HFF-Myc (cell line): ENCODE measurements at regions not wholly inside any gene's neighbourhood (a gene's known extent, or its start where the extent isn't known, plus 50 kb on each side); places are given as distances from the start of the nearest gene placed in this dataset.

Experiments
- DNase-seq: peaks from one replicate; pipeline ENCODE4 v3.0.0-alpha.2; 2011; ENCODE audit warnings: low read depth; ENCODE audit errors: extremely low read depth
- H3K4me3 ChIP-seq: replicated peaks from 2 replicates; pipeline ENCODE4 v1.5.1; 2011; ENCODE audit warnings: low read depth, mild to moderate bottlenecking, control low read depth, low read length
- CTCF ChIP-seq: IDR thresholded peaks from 2 replicates; pipeline ENCODE4 v1.5.1; 2012; ENCODE audit warnings: mild to moderate bottlenecking, low read depth, low read length, control low read depth; ENCODE audit errors: missing control alignments

GRCh38 chr6:21769968-21770367 lies 176.4 kb downstream of the SOX4 start:
- TF ChIP-seq CTCF: no peak
- H3K4me3 ChIP-seq: no peak overlapping the region
- no peak for DNase-seq

- no peak for TF ChIP-seq CTCF
- H3K4me3 ChIP-seq: no peak overlapping the region
Measured at GRCh38 chr6:21771626-21772320, 178.2 kb downstream of the SOX4 start.

GRCh38 chr6:21772477-21772876 lies 178.9 kb downstream of the SOX4 start:
- no peak overlapping the region for H3K4me3 ChIP-seq
- no peak for DNase-seq
- TF ChIP-seq CTCF: no peak

More at GRCh38 chr6:21771626-21772320, 178.2 kb downstream of the SOX4 start:
- DNase-seq: no peak

- no peak for TF ChIP-seq CTCF
Measured at GRCh38 chr6:21772884-21773575, 179.5 kb downstream of the SOX4 start.

GRCh38 chr6:21773576-21773968 lies 180.0 kb downstream of the SOX4 start:
- no peak for TF ChIP-seq CTCF
- no peak for DNase-seq
- H3K4me3 ChIP-seq: no peak overlapping the region

More at GRCh38 chr6:21772884-21773575, 179.5 kb downstream of the SOX4 start:
- H3K4me3 ChIP-seq: no peak overlapping the region
- DNase-seq: no peak

GRCh38 chr6:21777846-21778245 lies 184.3 kb downstream of the SOX4 start:
- no peak for DNase-seq
- no peak overlapping the region for H3K4me3 ChIP-seq
- no peak for TF ChIP-seq CTCF

GRCh38 chr6:21780141-21780540 lies 186.6 kb downstream of the SOX4 start:
- TF ChIP-seq CTCF: no peak
- no peak overlapping the region for H3K4me3 ChIP-seq
- peak; percentile 65 for DNase-seq
